DND-41 (cell line): ENCODE measurements at regions not wholly inside any gene's neighbourhood (a gene's known extent, or its start where the extent isn't known, plus 50 kb on each side); places are given as distances from the start of the nearest gene placed in this dataset.

Experiments
- ATAC-seq: fragments of 200-7000 bp; cut with Tn5 transposase; 3 replicates; pipeline ENCODE4 v1.9.1; 2021; ENCODE audit warnings: low read depth; ENCODE audit not compliant: insufficient read depth
- DNase-seq: peaks from one replicate; pipeline ENCODE4 v3.0.0-alpha.2; 2020
- H2AFZ ChIP-seq: 2 replicates; pipeline ENCODE4 v1.6.0; 2012; ENCODE audit warnings: low read depth, low read length
- H3K27ac ChIP-seq: 2 replicates; pipeline ENCODE4 v1.5.1; 2012; ENCODE audit warnings: low read length, inconsistent platforms
- H3K27me3 ChIP-seq: fragments of 200-600 bp; sonication (generic); 2 replicates; pipeline ENCODE4 v1.6.0; 2012; ENCODE audit warnings: low read length, mild to moderate bottlenecking, inconsistent platforms; ENCODE audit not compliant: insufficient read depth, poor library complexity
- H3K36me3 ChIP-seq: 2 replicates; pipeline ENCODE4 v1.5.1; 2012; ENCODE audit warnings: low read length, inconsistent platforms; ENCODE audit not compliant: insufficient read depth
- H3K4me1 ChIP-seq: 2 replicates; pipeline ENCODE4 v1.5.1; 2012; ENCODE audit warnings: mild to moderate bottlenecking, low read length; ENCODE audit not compliant: insufficient read depth
- H3K4me2 ChIP-seq: 2 replicates; pipeline ENCODE4 v1.6.0; 2012; ENCODE audit warnings: mild to moderate bottlenecking, moderate library complexity, low read length, inconsistent platforms; ENCODE audit not compliant: insufficient read depth
- H3K4me3 ChIP-seq, 2 experiments: fragments of 200-600 bp in 1 of 2; shearing (Covaris generic) in 1 of 2; 2 replicates each; pipeline ENCODE4 v1.5.1; 2012 to 2016; ENCODE audit warnings: inconsistent platforms in 2 of 2, low read length in 2 of 2, mild to moderate bottlenecking in 2 of 2, low read depth in 1 of 2, moderate library complexity in 1 of 2
- H3K79me2 ChIP-seq: 2 replicates; pipeline ENCODE4 v1.6.0; 2012; ENCODE audit warnings: low read length, inconsistent platforms; ENCODE audit not compliant: insufficient read depth
- H3K9ac ChIP-seq: 2 replicates; pipeline ENCODE4 v1.6.0; 2012; ENCODE audit warnings: low read depth, mild to moderate bottlenecking, inconsistent platforms, low read length, moderate library complexity
- H3K9me3 ChIP-seq: 2 replicates; pipeline ENCODE4 v1.5.1; 2012; ENCODE audit warnings: low read length, moderate library complexity, mild to moderate bottlenecking, inconsistent platforms; ENCODE audit not compliant: insufficient read depth, severe bottlenecking
- H4K20me1 ChIP-seq: 2 replicates; pipeline ENCODE4 v1.6.0; 2012; ENCODE audit warnings: low read length; ENCODE audit not compliant: insufficient read depth
- CTCF ChIP-seq: IDR thresholded peaks from 2 replicates; pipeline ENCODE4 v1.5.1; 2012; ENCODE audit warnings: borderline replicate concordance, low read length, moderate library complexity, mild to moderate bottlenecking; ENCODE audit not compliant: poor library complexity, severe bottlenecking; ENCODE audit errors: extremely low read depth
- EZH2 ChIP-seq: IDR thresholded peaks from 3 replicates; pipeline ENCODE4 v1.6.1; 2012; ENCODE audit warnings: borderline replicate concordance, low read depth, mild to moderate bottlenecking, moderate library complexity, low read length, inconsistent platforms; ENCODE audit not compliant: severe bottlenecking

- no peak for ATAC-seq
- Histone ChIP-seq H3K27me3 (no peaks in the 10 kb centered on the region), H3K27ac (no peak overlapping the region), H3K79me2 (no peaks in the 10 kb centered on the region), H3K36me3 (no peaks in the 10 kb centered on the region), H3K9me3 (no peaks in the 10 kb centered on the region), H3K4me1 (no peaks in the 10 kb centered on the region), H2AFZ (no peak overlapping the region), H3K9ac (no peak overlapping the region), H3K4me3 (no peak overlapping the region), H3K4me2 (no peak overlapping the region), H4K20me1 (no peaks in the 10 kb centered on the region)
- no peak for DNase-seq
- TF ChIP-seq CTCF = no peak
- TF ChIP-seq EZH2 = no peak
Measured at GRCh38 chr6:140872885-140873284, 1259.8 kb upstream of the GJE1 start.

- H3K4me3 ChIP-seq = no peak overlapping the region
- H3K36me3 ChIP-seq = no peaks in the 10 kb centered on the region
- no peaks in the 10 kb centered on the region for H4K20me1 ChIP-seq
- DNase-seq = no peak
- ATAC-seq = no peak
- no peaks in the 10 kb centered on the region for H3K27me3 ChIP-seq
- H3K9me3 ChIP-seq = no peaks in the 10 kb centered on the region
- no peaks in the 10 kb centered on the region for H3K4me1 ChIP-seq
- H3K4me2 ChIP-seq = no peak overlapping the region
- no peak overlapping the region for H3K27ac ChIP-seq
- TF ChIP-seq EZH2 (no peak), CTCF (no peak)
- no peak overlapping the region for H3K9ac ChIP-seq
- no peaks in the 10 kb centered on the region for H3K79me2 ChIP-seq
- no peak overlapping the region for H2AFZ ChIP-seq
Measured at GRCh38 chr6:140871911-140872310, 1260.8 kb upstream of the GJE1 start.

- Histone ChIP-seq H4K20me1 (no peaks in the 10 kb centered on the region), H3K4me1 (no peaks in the 10 kb centered on the region), H2AFZ (no peak overlapping the region), H3K4me3 (no peak overlapping the region), H3K9ac (no peak overlapping the region), H3K36me3 (no peaks in the 10 kb centered on the region), H3K4me2 (no peak overlapping the region), H3K27me3 (no peaks in the 10 kb centered on the region), H3K79me2 (no peaks in the 10 kb centered on the region), H3K9me3 (no peaks in the 10 kb centered on the region), H3K27ac (no peak overlapping the region)
- ATAC-seq = no peak
- no peak for DNase-seq
- no peak for TF ChIP-seq CTCF
- no peak for TF ChIP-seq EZH2
Measured at GRCh38 chr6:140867336-140867735, 1265.4 kb upstream of the GJE1 start.

- Histone ChIP-seq H3K36me3 (no peaks in the 10 kb centered on the region), H3K79me2 (no peaks in the 10 kb centered on the region), H3K9ac (no peak overlapping the region), H4K20me1 (no peaks in the 10 kb centered on the region), H3K4me1 (no peaks in the 10 kb centered on the region), H2AFZ (no peak overlapping the region), H3K4me3 (no peak overlapping the region), H3K27ac (no peak overlapping the region), H3K9me3 (no peaks in the 10 kb centered on the region), H3K4me2 (no peak overlapping the region), H3K27me3 (no peaks in the 10 kb centered on the region)
- TF ChIP-seq EZH2 (no peak), CTCF (no peak)
- DNase-seq (no peak), ATAC-seq (no peak)
Measured at GRCh38 chr6:140858381-140858971, 1274.2 kb upstream of the GJE1 start.
